Caco-2 (cell line): ENCODE measurements at regions not wholly inside any gene's neighbourhood (a gene's known extent, or its start where the extent isn't known, plus 50 kb on each side); places are given as distances from the start of the nearest gene placed in this dataset.
A peak's percentile ranks its signal among the peaks of the same experiment; 100 is the strongest.

Experiments used
- BruUV-seq: library from RNA; stranded (reverse); fragments of 400-500 nt; replicated peaks from 2 replicates; lab custom pipeline; 2021; lab: Mats Ljungman, UMichigan
- CTCF ChIA-PET: fragments of 300-600 bp; sonication (Branson Sonifier 250); formaldehyde crosslinking; loops from one replicate; lab custom pipeline; 2022; ENCODE audit warnings: antibody characterized with exemption; lab: Charles Lee
- POLR2A ChIA-PET: fragments of 300-600 bp; sonication (Branson Sonifier 250); formaldehyde crosslinking; loops from one replicate; lab custom pipeline; 2022; ENCODE audit warnings: antibody characterized with exemption; lab: Charles Lee
- DNase-seq, 2 experiments: peaks; one replicate each; pipeline versions ENCODE4 v3.0.0 to v3.0.0-alpha.2; 2020 to 2022
- H3K27me3 ChIP-seq: replicated peaks from 2 replicates; pipeline ENCODE4 v1.6.0; 2011; ENCODE audit warnings: low read length; ENCODE audit not compliant: control insufficient read depth, insufficient read depth
- H3K36me3 ChIP-seq: 2 replicates; pipeline ENCODE4 v1.5.1; 2011; ENCODE audit warnings: low read length; ENCODE audit not compliant: control insufficient read depth, insufficient read depth
- H3K4me1 ChIP-seq: fragments of 250-450 bp; sonication (Bioruptor Pico); 2 replicates; pipeline ENCODE4 v1.5.1; 2020; ENCODE audit warnings: mild to moderate bottlenecking
- H3K4me3 ChIP-seq: 2 replicates; pipeline ENCODE4 v1.5.1; 2011; ENCODE audit warnings: low read depth, mild to moderate bottlenecking, control low read depth, low read length
- H3K9me3 ChIP-seq: fragments of 250-450 bp; sonication (Bioruptor Pico); 2 replicates; pipeline ENCODE4 v1.5.1; 2020; ENCODE audit warnings: mild to moderate bottlenecking, moderate library complexity
- H3K27ac Mint-ChIP-seq: one replicate; pipeline ENCODE4 v1.8.0; 2022; ENCODE audit warnings: mixed read lengths; ENCODE audit not compliant: unreplicated experiment
- H3K27me3 Mint-ChIP-seq: one replicate; pipeline ENCODE4 v1.8.0; 2022; ENCODE audit warnings: mixed read lengths; ENCODE audit not compliant: insufficient read depth, unreplicated experiment
- H3K36me3 Mint-ChIP-seq: one replicate; pipeline ENCODE4 v1.8.0; 2022; ENCODE audit warnings: mild to moderate bottlenecking, mixed read lengths; ENCODE audit not compliant: insufficient read depth, unreplicated experiment
- H3K4me1 Mint-ChIP-seq: one replicate; pipeline ENCODE4 v1.8.0; 2022; ENCODE audit warnings: low read depth, mixed read lengths; ENCODE audit not compliant: unreplicated experiment
- H3K4me3 Mint-ChIP-seq: one replicate; pipeline ENCODE4 v1.8.0; 2022; ENCODE audit warnings: mild to moderate bottlenecking, moderate library complexity, mixed read lengths; ENCODE audit not compliant: unreplicated experiment
- H3K9me3 Mint-ChIP-seq: one replicate; pipeline ENCODE4 v1.8.0; 2022; ENCODE audit warnings: mixed read lengths; ENCODE audit not compliant: unreplicated experiment
- CTCF ChIP-seq, 2 experiments: fragments of 200-600 bp in 1 of 2; IDR thresholded peaks; 1 replicate in 1 of 2; 2 replicates in 1 of 2; pipeline versions ENCODE4 v1.5.1 to v1.8.0; 2011 to 2022; ENCODE audit warnings: antibody characterized with exemption in 1 of 2, control low read depth in 1 of 2, inconsistent platforms in 1 of 2, low read depth in 1 of 2, low read length in 1 of 2, mild to moderate bottlenecking in 1 of 2, moderate library complexity in 1 of 2; ENCODE audit not compliant: insufficient read depth in 1 of 2, severe bottlenecking in 1 of 2, unreplicated experiment in 1 of 2
- intact Hi-C: fragments of 100-400 bp; cut with micrococcal nuclease; formaldehyde crosslinking; loops from one replicate; pipeline ENCODE4 v1.10.0; 2022; ENCODE audit not compliant: unreplicated experiment

- peak in 1 of 2 experiments; percentile 28 for DNase-seq
- ChIA-PET CTCF (interaction anchor here (0.5 kb wide), 1 partner anchor 897 kb away, joined by 3 read pairs; no protein-coding TSS in a partner anchor), POLR2A (no interaction called here)
- Histone ChIP-seq H3K9me3 (no peaks in the 10 kb centered on the region), H3K36me3 (no peaks in the 10 kb centered on the region), H3K4me3 (no peak overlapping the region), H3K27me3 (no peaks in the 10 kb centered on the region), H3K4me1 (no peaks in the 10 kb centered on the region)
- BruUV-seq = no TSS peak
- Mint-ChIP-seq H3K4me3 (no peak overlapping the region), H3K27me3 (no peaks in the 10 kb centered on the region), H3K9me3 (peaks cover 6% of the 10 kb centered on the region), H3K27ac (no peak overlapping the region), H3K4me1 (no peaks in the 10 kb centered on the region), H3K36me3 (no peaks in the 10 kb centered on the region)
- intact Hi-C loops = loop anchor here (1.0 to 5.0 kb wide), 2 partner anchors 570 to 698 kb away; no protein-coding TSS in a partner anchor
- TF ChIP-seq CTCF (IDR thresholded peaks at IDR 0.05; ENCODE audit: insufficient read depth in 1 of 2, low read depth in 1 of 2, low read length in 1 of 2, severe bottlenecking in 1 of 2, unreplicated experiment in 1 of 2) = peak; percentile 27 to 44
These were observed 1019.5 kb upstream of the LRRTM1 start for GRCh38 chr2:81324046-81324445.

GRCh38 chr2:81304154-81304830 is 999.7 kb upstream of the LRRTM1 start:
- ChIA-PET POLR2A (no interaction called here), CTCF (no interaction called here)
- H3K4me1 ChIP-seq = no peaks in the 10 kb centered on the region
- no TSS peak for BruUV-seq
- Mint-ChIP-seq H3K4me1 (peaks cover 8% of the 10 kb centered on the region), H3K36me3 (no peaks in the 10 kb centered on the region), H3K9me3 (peaks cover 10% of the 10 kb centered on the region), H3K27me3 (no peaks in the 10 kb centered on the region), H3K27ac (peak overlapping the region; percentile 38), H3K4me3 (peak overlapping the region; percentile 45)
- H3K4me3 ChIP-seq = no peak overlapping the region
- DNase-seq = peak in 1 of 2 experiments; percentile 5
- H3K27me3 ChIP-seq = no peaks in the 10 kb centered on the region
- intact Hi-C loops = no loop called here
- TF ChIP-seq CTCF (IDR thresholded peaks at IDR 0.05; ENCODE audit: insufficient read depth in 1 of 2, low read depth in 1 of 2, low read length in 1 of 2, severe bottlenecking in 1 of 2, unreplicated experiment in 1 of 2) = no peak
- H3K36me3 ChIP-seq = no peaks in the 10 kb centered on the region
- no peaks in the 10 kb centered on the region; the same call in 1 of the 2 replicates for H3K9me3 ChIP-seq

GRCh38 chr2:81303321-81303720 is 998.8 kb upstream of the LRRTM1 start:
- no peaks in the 10 kb centered on the region for H3K4me1 ChIP-seq

More at GRCh38 chr2:81303321-81303720, 998.8 kb upstream of the LRRTM1 start:
- peaks cover 10% of the 10 kb centered on the region for H3K9me3 Mint-ChIP-seq
- H3K4me3 ChIP-seq = no peak overlapping the region
- ChIA-PET POLR2A (no interaction called here), CTCF (no interaction called here)
- intact Hi-C loops = no loop called here
- TF ChIP-seq CTCF (IDR thresholded peaks at IDR 0.05; ENCODE audit: insufficient read depth in 1 of 2, low read depth in 1 of 2, low read length in 1 of 2, severe bottlenecking in 1 of 2, unreplicated experiment in 1 of 2) = no peak
- no peak overlapping the region for H3K4me3 Mint-ChIP-seq
- H3K27me3 ChIP-seq = no peaks in the 10 kb centered on the region
- DNase-seq = no peak
- no peaks in the 10 kb centered on the region for H3K36me3 ChIP-seq
- no peaks in the 10 kb centered on the region for H3K36me3 Mint-ChIP-seq
- no TSS peak for BruUV-seq
- no peaks in the 10 kb centered on the region for H3K27me3 Mint-ChIP-seq
- no peak overlapping the region for H3K27ac Mint-ChIP-seq
- H3K4me1 Mint-ChIP-seq = peaks cover 8% of the 10 kb centered on the region
- H3K9me3 ChIP-seq = no peaks in the 10 kb centered on the region; the same call in 1 of the 2 replicates
